GM18505 (cell line): ENCODE measurements at regions not wholly inside any gene's neighbourhood (a gene's known extent, or its start where the extent isn't known, plus 50 kb on each side); places are given as distances from the start of the nearest gene placed in this dataset.

Experiments used
- ATAC-seq: cut with Tn5 transposase; IDR thresholded peaks from one replicate; pipeline ENCODE4 v1.9.1; 2021; ENCODE audit not compliant: unreplicated experiment
- POLR2A ChIP-seq: IDR thresholded peaks from 4 replicates; pipeline ENCODE4 v1.6.1; 2011; ENCODE audit warnings: borderline replicate concordance; ENCODE audit not compliant: insufficient read depth, insufficient read length; ENCODE audit errors: extremely low read depth

- no peak for ATAC-seq
- no peak for TF ChIP-seq POLR2A
Measured at GRCh38 chr3:147836330-147836729, 427.2 kb downstream of the ZIC1 start.

- no peak for TF ChIP-seq POLR2A
- ATAC-seq = no peak
Measured at GRCh38 chr3:147838652-147839051, 429.5 kb downstream of the ZIC1 start.

GRCh38 chr3:147843331-147843730, 434.2 kb downstream of the ZIC1 start:
- ATAC-seq = no peak
- no peak for TF ChIP-seq POLR2A

GRCh38 chr3:147846293-147846692, 437.1 kb downstream of the ZIC1 start:
- TF ChIP-seq POLR2A = no peak

GRCh38 chr3:147846854-147847478, 437.8 kb downstream of the ZIC1 start:
- ATAC-seq = no peak
- TF ChIP-seq POLR2A = no peak

More at GRCh38 chr3:147846293-147846692, 437.1 kb downstream of the ZIC1 start:
- no peak for ATAC-seq

- ATAC-seq = no peak
- no peak for TF ChIP-seq POLR2A
Measured at GRCh38 chr3:147851062-147851461, 441.9 kb downstream of the ZIC1 start.

GRCh38 chr3:147854542-147854941, 445.4 kb downstream of the ZIC1 start:
- no peak for TF ChIP-seq POLR2A
- ATAC-seq = no peak

GRCh38 chr3:147864754-147865354, 455.7 kb downstream of the ZIC1 start:
- TF ChIP-seq POLR2A = no peak
- no peak for ATAC-seq

GRCh38 chr3:147866561-147866960, 457.4 kb downstream of the ZIC1 start:
- no peak for ATAC-seq

GRCh38 chr3:147872568-147872967, 463.4 kb downstream of the ZIC1 start:
- TF ChIP-seq POLR2A = no peak
- ATAC-seq = no peak

More at GRCh38 chr3:147866561-147866960, 457.4 kb downstream of the ZIC1 start:
- no peak for TF ChIP-seq POLR2A

- TF ChIP-seq POLR2A = no peak
- no peak for ATAC-seq
Measured at GRCh38 chr3:147875498-147875897, 466.3 kb downstream of the ZIC1 start.

GRCh38 chr3:147881933-147882332, 472.8 kb downstream of the ZIC1 start:
- no peak for TF ChIP-seq POLR2A
- no peak for ATAC-seq

- ATAC-seq = no peak
- no peak for TF ChIP-seq POLR2A
Measured at GRCh38 chr3:147886879-147887278, 477.7 kb downstream of the ZIC1 start.

- ATAC-seq = no peak
- no peak for TF ChIP-seq POLR2A
Measured at GRCh38 chr3:147887797-147888196, 478.6 kb downstream of the ZIC1 start.
